DND-41 (cell line): ENCODE measurements at regions not wholly inside any gene's neighbourhood (a gene's known extent, or its start where the extent isn't known, plus 50 kb on each side); places are given as distances from the start of the nearest gene placed in this dataset.

Experiments
- ATAC-seq: fragments of 200-7000 bp; cut with Tn5 transposase; 3 replicates; pipeline ENCODE4 v1.9.1; 2021; ENCODE audit warnings: low read depth; ENCODE audit not compliant: insufficient read depth
- DNase-seq: peaks from one replicate; pipeline ENCODE4 v3.0.0-alpha.2; 2020
- H2AFZ ChIP-seq: 2 replicates; pipeline ENCODE4 v1.6.0; 2012; ENCODE audit warnings: low read depth, low read length
- H3K27ac ChIP-seq: 2 replicates; pipeline ENCODE4 v1.5.1; 2012; ENCODE audit warnings: low read length, inconsistent platforms
- H3K27me3 ChIP-seq: fragments of 200-600 bp; sonication (generic); 2 replicates; pipeline ENCODE4 v1.6.0; 2012; ENCODE audit warnings: low read length, mild to moderate bottlenecking, inconsistent platforms; ENCODE audit not compliant: insufficient read depth, poor library complexity
- H3K36me3 ChIP-seq: 2 replicates; pipeline ENCODE4 v1.5.1; 2012; ENCODE audit warnings: low read length, inconsistent platforms; ENCODE audit not compliant: insufficient read depth
- H3K4me1 ChIP-seq: 2 replicates; pipeline ENCODE4 v1.5.1; 2012; ENCODE audit warnings: mild to moderate bottlenecking, low read length; ENCODE audit not compliant: insufficient read depth
- H3K4me2 ChIP-seq: 2 replicates; pipeline ENCODE4 v1.6.0; 2012; ENCODE audit warnings: mild to moderate bottlenecking, moderate library complexity, low read length, inconsistent platforms; ENCODE audit not compliant: insufficient read depth
- H3K4me3 ChIP-seq, 2 experiments: fragments of 200-600 bp in 1 of 2; shearing (Covaris generic) in 1 of 2; 2 replicates each; pipeline ENCODE4 v1.5.1; 2012 to 2016; ENCODE audit warnings: inconsistent platforms in 2 of 2, low read length in 2 of 2, mild to moderate bottlenecking in 2 of 2, low read depth in 1 of 2, moderate library complexity in 1 of 2
- H3K79me2 ChIP-seq: 2 replicates; pipeline ENCODE4 v1.6.0; 2012; ENCODE audit warnings: low read length, inconsistent platforms; ENCODE audit not compliant: insufficient read depth
- H3K9ac ChIP-seq: 2 replicates; pipeline ENCODE4 v1.6.0; 2012; ENCODE audit warnings: low read depth, mild to moderate bottlenecking, inconsistent platforms, low read length, moderate library complexity
- H3K9me3 ChIP-seq: 2 replicates; pipeline ENCODE4 v1.5.1; 2012; ENCODE audit warnings: low read length, moderate library complexity, mild to moderate bottlenecking, inconsistent platforms; ENCODE audit not compliant: insufficient read depth, severe bottlenecking
- H4K20me1 ChIP-seq: 2 replicates; pipeline ENCODE4 v1.6.0; 2012; ENCODE audit warnings: low read length; ENCODE audit not compliant: insufficient read depth
- CTCF ChIP-seq: IDR thresholded peaks from 2 replicates; pipeline ENCODE4 v1.5.1; 2012; ENCODE audit warnings: borderline replicate concordance, low read length, moderate library complexity, mild to moderate bottlenecking; ENCODE audit not compliant: poor library complexity, severe bottlenecking; ENCODE audit errors: extremely low read depth
- EZH2 ChIP-seq: IDR thresholded peaks from 3 replicates; pipeline ENCODE4 v1.6.1; 2012; ENCODE audit warnings: borderline replicate concordance, low read depth, mild to moderate bottlenecking, moderate library complexity, low read length, inconsistent platforms; ENCODE audit not compliant: severe bottlenecking

GRCh38 chr3:79822076-79822475, 54.3 kb upstream of the ROBO1 start:
- no peak overlapping the region for H3K4me2 ChIP-seq
- H3K9ac ChIP-seq: no peak overlapping the region
- TF ChIP-seq CTCF: no peak
- no peak for TF ChIP-seq EZH2
- H3K36me3 ChIP-seq: no peaks in the 10 kb centered on the region
- H3K27me3 ChIP-seq: no peaks in the 10 kb centered on the region
- H4K20me1 ChIP-seq: no peaks in the 10 kb centered on the region
- no peak for DNase-seq
- no peaks in the 10 kb centered on the region for H3K79me2 ChIP-seq
- no peak overlapping the region for H3K4me3 ChIP-seq
- ATAC-seq: no peak
- H3K4me1 ChIP-seq: no peaks in the 10 kb centered on the region
- H3K27ac ChIP-seq: no peak overlapping the region
- H3K9me3 ChIP-seq: peaks cover 4% of the 10 kb centered on the region
- H2AFZ ChIP-seq: no peak overlapping the region

- Histone ChIP-seq H3K27ac (no peak overlapping the region), H3K4me2 (no peak overlapping the region), H3K9ac (no peak overlapping the region), H4K20me1 (no peaks in the 10 kb centered on the region), H3K36me3 (no peaks in the 10 kb centered on the region), H3K4me1 (no peaks in the 10 kb centered on the region), H2AFZ (no peak overlapping the region), H3K27me3 (no peaks in the 10 kb centered on the region), H3K79me2 (no peaks in the 10 kb centered on the region), H3K4me3 (no peak overlapping the region), H3K9me3 (peaks cover 15% of the 10 kb centered on the region)
- ATAC-seq (no peak), DNase-seq (no peak)
- TF ChIP-seq CTCF: no peak
- TF ChIP-seq EZH2: no peak
Observed at GRCh38 chr3:79820089-79820488, 52.3 kb upstream of the ROBO1 start.

- Histone ChIP-seq H3K27me3 (no peaks in the 10 kb centered on the region), H3K4me1 (no peaks in the 10 kb centered on the region), H4K20me1 (no peaks in the 10 kb centered on the region), H3K4me3 (no peak overlapping the region), H3K36me3 (no peaks in the 10 kb centered on the region), H3K9ac (no peak overlapping the region), H3K9me3 (peaks cover 15% of the 10 kb centered on the region), H3K27ac (no peak overlapping the region), H2AFZ (no peak overlapping the region), H3K79me2 (no peaks in the 10 kb centered on the region), H3K4me2 (no peak overlapping the region)
- ATAC-seq (no peak), DNase-seq (no peak)
- TF ChIP-seq EZH2 (no peak), CTCF (no peak)
Observed at GRCh38 chr3:79818015-79818414, 50.2 kb upstream of the ROBO1 start.
